IPS-NIHi11 (cell line): ENCODE measurements at regions not wholly inside any gene's neighbourhood (a gene's known extent, or its start where the extent isn't known, plus 50 kb on each side); places are given as distances from the start of the nearest gene placed in this dataset.
"Not testable (repeated sequence)": the region's sequence is repeated elsewhere in the genome, so short reads cannot be mapped to it uniquely, and the experiment has no call there.

Experiments used
- DNase-seq: peaks from one replicate; pipeline ENCODE4 v3.0.0; 2012; ENCODE audit warnings: mixed read lengths, low spot score

GRCh38 chr9:761793-762560 is 79.5 kb upstream of the DMRT1 start:
- DNase-seq, result no peak

DNA sequence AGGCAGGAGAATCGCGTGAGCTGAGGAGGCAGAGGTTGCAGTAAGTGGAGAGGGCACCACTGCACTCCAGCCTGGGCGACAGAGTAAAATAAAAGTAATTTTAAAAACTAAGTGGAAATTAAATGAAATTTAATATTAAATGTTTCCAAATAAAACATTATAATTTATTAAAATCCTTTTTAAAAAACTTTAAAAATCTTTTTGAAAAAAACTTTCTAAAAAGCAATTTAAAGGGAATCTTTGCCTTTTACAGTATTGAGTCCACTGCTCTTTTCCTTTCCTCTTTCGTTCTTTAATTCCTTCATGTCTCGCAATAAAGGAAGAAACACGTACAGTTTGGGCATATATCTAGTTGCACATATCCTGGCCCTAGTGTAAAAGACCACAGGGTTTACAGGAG is 77.8 kb upstream of the DMRT1 start:
- no peak for DNase-seq

DNA sequence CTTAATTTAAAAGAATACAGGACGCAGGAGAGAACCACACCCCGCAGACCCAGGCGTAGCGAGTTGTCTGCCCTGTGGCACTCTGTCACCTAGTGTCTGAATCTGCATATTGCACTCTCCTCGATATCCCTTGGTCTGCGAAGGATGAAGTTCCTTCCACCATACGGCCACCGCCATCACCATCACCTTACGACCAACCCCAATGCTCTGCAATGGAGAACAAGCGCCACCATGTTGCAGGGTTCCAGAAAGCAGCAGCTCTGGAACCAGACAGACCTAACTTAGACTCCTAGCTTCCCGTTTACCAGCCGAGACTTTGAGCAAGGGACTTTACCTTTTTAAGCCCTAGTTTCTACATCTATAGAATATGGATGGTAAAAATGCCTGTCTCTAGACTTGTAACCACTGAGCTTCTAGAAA is 77.4 kb upstream of the DMRT1 start:
- DNase-seq, result peak; percentile 72

DNA sequence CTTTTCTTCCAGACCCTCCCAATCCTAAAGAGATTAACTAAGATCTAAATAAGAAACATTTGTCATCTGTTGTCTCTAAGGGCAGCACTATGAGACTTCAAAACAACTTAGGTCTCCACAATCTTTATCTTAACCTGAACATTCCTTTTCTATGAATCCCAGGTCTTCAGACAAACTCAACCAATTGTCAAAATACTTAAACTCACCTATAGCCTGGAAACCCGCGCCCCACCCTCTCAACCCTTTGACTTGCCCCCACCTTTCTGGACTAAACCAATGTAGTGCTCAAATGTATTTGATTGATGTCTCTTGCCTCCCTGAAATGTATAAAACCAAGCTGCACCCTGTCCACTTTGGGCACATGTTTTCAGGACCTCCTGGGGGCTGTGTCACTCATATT is 76.5 kb upstream of the DMRT1 start:
- no peak for DNase-seq

DNA sequence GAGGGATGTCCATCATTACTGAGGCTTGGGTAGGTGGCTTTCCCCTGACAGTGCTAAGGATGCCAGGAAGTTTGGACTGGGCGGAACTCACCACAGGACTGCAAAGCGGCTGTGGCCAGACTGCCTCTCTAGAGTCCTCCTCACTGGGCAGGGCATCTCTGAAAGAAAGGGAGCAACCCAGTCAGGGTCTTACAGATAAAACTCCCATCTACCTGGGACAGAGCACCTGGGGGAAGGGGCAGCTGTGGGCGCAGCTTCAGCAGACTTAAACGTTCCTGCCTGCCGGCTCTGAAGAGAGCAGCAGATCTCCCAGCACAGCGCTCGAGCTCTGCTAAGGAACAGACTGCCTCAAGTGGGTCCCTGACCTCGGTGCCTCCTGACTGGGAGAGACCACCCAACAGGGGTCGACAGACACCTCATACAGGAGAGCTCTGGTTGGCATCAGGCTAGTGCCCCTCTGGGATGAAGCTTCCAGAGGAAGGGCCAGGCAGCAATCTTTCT is 74.4 kb upstream of the DMRT1 start:
- DNase-seq, result not testable (repeated sequence)

- DNase-seq, result no peak
Measured at GRCh38 chr9:776086-776485, 65.4 kb upstream of the DMRT1 start.

GRCh38 chr9:777978-778377 is 63.5 kb upstream of the DMRT1 start:
- no peak for DNase-seq

- DNase-seq, result no peak
Measured at GRCh38 chr9:784202-784601, 57.3 kb upstream of the DMRT1 start.

GRCh38 chr9:784916-785315 is 56.6 kb upstream of the DMRT1 start:
- no peak for DNase-seq

- no peak for DNase-seq
Measured at GRCh38 chr9:785997-786396, 55.5 kb upstream of the DMRT1 start.

GRCh38 chr9:786405-786804 is 55.1 kb upstream of the DMRT1 start:
- DNase-seq, result no peak

DNA sequence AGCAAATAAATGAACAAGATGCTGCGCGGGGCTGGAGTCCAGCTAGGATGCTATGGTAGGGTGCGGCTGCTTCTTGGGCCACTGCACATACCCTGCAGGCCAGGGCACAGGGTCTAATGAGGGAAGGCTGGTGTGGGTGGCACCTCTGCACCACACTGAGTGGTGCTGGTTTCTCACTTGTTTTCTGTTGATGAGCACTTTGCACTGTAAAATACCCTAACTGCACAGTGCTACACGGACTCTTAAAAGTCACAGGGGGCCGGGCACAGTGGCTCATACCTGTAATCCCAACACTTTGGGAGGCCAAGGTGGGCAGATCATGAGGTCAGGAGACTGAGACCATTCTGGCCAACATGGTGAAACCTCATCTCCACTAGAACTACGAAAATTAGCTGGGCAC is 52.7 kb upstream of the DMRT1 start:
- no peak for DNase-seq
